Hematopoietic multipotent progenitor cell treated with erythropoietin and hydrocortisone succinate and interleukin-3 and kit ligand, for 6 days (in vitro differentiated cells): ENCODE measurements at regions not wholly inside any gene's neighbourhood (a gene's known extent, or its start where the extent isn't known, plus 50 kb on each side); places are given as distances from the start of the nearest gene placed in this dataset.
"Not testable (repeated sequence)": the region's sequence is repeated elsewhere in the genome, so short reads cannot be mapped to it uniquely, and the experiment has no call there.

Experiments
- DNase-seq: peaks from one replicate; pipeline ENCODE4 v3.0.0-alpha.2; 2015

- no peak for DNase-seq
These were observed 657.5 kb upstream of the NECTIN3 start for GRCh38 chr3:110413807-110414748.

DNA sequence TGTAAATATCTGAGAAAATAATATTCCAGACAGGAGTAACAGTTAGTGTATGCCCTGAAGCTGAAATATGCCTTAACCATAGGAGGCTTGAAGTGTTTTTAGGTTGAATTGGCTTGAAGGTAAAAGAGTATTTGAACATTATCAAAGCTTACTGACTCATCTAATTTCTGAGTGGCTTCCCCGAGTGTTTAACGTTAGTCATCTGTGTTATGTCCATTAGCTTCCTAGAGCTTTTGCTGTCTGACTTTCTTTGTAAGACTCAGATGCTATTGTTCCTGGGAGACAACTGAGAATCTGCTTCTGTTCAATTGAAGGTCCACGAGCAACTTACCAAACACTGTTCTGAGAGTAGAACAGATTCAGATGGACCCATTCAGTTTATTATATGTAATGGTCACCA, 656.8 kb upstream of the NECTIN3 start:
- no peak for DNase-seq

DNA sequence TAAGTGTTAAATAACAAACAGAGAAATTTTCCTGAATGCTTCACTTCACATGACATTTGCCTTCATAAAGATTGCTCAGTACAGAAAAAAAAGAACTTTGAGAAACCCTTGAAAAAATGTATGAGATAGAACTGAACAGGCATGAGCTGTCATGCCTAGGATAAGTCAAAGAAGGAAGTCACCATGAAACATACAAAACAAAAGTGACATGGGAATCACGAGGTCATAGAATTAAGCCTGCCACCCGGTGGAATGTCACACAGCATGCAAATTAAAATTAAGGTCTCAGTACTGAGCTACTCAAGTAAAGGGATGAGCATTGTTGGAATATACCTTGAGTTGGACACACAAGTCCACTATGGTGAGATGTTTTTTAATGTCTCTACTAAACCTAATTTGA, 652.5 kb upstream of the NECTIN3 start:
- DNase-seq = peak; percentile 5

DNA sequence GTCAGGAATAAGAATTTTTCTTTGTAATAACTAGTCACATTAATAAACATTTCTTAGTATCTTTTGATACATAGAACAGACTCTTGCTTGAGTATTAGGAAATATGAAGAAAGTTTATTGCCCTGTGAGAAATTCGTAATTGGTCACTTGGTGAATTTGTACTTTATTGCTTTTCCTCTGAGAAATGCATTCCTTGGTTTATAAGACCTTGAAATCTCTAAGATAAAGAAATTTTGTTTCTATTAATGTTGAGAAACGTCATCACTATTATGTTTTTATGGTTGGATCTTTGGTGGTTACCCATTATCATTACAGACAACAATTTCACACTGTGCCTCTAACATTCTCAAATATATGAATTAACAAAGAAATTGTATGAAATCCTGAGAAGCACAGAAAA, 652.0 kb upstream of the NECTIN3 start:
- no peak for DNase-seq

DNA sequence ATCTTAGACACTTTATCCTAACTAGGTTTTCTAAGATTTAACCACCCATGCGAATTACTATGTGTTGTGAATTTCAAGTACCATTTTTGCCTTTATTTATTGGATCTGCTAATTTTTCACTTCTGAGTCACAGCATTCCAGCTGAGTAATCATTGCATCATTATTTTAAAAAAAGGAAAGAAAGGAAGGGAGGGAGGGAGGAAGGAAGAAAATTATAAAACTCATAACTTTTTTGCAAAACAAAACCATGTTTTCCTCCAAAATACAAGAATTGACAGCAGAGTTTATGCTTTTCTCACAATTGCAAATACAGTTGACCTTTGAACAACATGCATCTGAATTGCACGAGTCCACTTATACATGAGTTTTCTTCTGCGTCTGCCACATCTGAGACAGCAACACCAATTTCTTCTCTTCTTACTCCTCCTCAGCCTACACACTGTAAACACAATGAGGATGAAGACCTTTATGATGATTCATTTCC, 651.4 kb upstream of the NECTIN3 start:
- no peak for DNase-seq

DNA sequence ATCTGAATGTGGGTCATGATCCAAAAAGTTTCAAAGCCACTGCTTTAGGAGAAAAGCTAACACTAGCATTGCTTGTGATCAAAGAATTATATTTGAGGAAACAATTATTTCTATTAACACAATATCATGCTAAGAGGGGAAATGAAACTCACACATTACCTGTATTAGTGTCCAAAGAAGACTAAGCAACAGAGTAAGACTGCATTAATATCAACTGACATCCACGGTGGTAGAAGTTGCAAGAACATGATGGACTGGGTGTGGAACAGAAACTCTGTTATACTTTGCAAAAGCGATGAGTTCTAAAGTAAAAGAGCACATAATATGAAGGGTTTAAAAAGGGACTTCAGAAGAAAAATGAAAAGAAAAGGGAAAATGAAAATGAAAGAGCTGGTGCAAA, 648.3 kb upstream of the NECTIN3 start:
- DNase-seq = no peak

- no peak for DNase-seq
These were observed 641.5 kb upstream of the NECTIN3 start for GRCh38 chr3:110430146-110430545.

DNA sequence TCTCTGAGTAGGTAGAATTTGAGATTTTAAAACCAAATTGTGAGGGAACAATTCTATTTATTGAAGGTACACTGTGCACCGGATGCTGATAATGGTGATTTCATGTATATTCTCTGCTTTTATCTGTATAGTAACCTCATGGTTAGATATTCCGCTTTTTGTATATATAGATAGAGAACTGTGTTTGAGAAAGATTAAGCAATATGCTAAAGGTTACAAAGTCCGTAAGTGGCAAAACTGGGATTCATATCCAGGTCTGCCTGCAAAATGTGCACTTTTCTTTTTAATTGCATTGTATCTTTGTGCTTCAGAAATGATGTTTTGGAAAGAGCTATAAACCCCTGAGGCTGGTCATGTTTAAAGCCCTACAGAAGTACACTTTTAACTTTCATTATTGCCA, 635.4 kb upstream of the NECTIN3 start:
- DNase-seq = no peak

- not testable (repeated sequence) for DNase-seq
These were observed 631.5 kb upstream of the NECTIN3 start for GRCh38 chr3:110440066-110440653.

GRCh38 chr3:110454066-110454465, 617.5 kb upstream of the NECTIN3 start:
- DNase-seq = no peak

DNA sequence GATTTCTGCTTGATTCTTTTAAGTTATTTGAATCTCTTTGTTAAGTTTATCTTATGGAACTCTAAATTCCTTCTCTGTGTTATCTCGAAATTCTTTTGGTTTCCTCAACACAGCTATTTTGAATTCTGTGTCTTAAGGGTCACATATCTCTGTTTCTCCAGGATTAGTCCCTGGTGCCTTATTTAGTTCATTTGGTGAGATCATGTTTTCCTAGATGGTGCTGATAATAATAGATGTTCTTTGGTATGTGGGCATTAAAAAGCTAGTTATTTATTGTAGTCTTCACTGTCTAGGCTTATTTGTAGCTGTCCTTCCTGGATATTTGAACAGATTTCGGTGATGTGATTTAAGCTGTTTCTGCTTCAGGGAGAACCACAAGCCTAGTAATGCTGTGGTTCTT, 615.6 kb upstream of the NECTIN3 start:
- DNase-seq = no peak

- DNase-seq = no peak
These were observed 615.0 kb upstream of the NECTIN3 start for GRCh38 chr3:110456438-110457138.

DNA sequence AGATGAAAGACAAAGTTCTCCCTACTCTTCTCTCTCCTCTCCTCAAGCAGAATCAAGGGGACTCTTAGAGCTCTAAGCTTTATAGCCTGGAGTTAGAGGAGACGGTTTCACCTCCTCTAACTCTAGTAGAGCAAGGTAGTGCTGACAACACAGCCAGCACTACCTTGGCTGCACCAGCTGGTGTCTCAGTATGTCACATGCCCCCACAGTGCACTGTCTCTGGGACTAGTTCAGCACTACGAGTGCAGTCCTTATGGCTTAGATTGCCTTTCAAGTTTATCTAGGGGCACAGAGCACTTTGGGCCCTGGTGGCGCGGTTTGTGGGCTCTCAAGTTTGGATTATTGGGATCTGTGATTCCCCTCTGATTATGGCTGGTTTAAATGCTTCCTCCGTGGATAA, 614.1 kb upstream of the NECTIN3 start:
- DNase-seq = no peak

DNA sequence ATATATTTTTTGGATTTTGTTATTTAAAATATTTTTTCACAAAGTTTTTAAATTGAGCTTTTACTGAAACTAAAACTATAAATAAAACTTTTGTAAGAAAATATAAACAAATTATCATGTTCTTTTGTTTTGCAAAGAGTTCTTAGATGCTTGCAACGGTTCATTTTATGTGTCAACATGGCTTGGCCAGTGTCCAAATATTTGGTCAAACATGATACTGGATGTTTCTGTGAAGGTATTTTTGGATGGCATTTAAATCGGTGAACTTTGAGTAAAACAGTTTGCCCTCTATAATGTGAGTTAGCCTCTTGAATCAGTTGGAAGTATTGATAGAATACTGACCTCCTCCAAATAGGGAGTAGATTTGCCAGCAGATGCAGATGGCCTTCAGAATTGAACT, 612.6 kb upstream of the NECTIN3 start:
- no peak for DNase-seq

- DNase-seq = no peak
These were observed 601.3 kb upstream of the NECTIN3 start for GRCh38 chr3:110470310-110470709.

DNA sequence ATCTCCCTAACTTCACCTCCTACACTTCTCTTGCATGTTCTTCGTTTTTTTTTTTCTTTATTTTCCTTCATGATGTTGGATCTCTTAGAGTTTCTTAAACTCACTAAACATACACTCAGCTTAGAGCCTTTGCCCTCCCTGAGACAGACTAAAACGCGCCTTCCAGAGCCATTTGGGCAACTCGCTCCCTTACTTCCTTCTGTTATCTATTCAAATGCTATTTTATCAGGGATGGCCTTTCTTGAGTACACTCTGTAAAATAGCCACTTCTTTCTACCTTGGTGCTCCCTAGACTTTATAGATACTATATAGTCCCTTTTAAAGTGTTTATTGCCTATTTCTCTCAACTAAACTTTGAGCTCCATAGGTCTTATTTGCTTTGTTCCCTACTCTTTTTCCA, 598.2 kb upstream of the NECTIN3 start:
- DNase-seq = no peak

GRCh38 chr3:110474397-110474796, 597.2 kb upstream of the NECTIN3 start:
- DNase-seq = no peak

GRCh38 chr3:110478377-110479054, 593.1 kb upstream of the NECTIN3 start:
- DNase-seq = no peak

- DNase-seq = no peak
These were observed 591.9 kb upstream of the NECTIN3 start for GRCh38 chr3:110479731-110480130.

GRCh38 chr3:110485389-110485788, 586.2 kb upstream of the NECTIN3 start:
- DNase-seq = no peak

GRCh38 chr3:110487840-110488239, 583.8 kb upstream of the NECTIN3 start:
- DNase-seq = no peak

DNA sequence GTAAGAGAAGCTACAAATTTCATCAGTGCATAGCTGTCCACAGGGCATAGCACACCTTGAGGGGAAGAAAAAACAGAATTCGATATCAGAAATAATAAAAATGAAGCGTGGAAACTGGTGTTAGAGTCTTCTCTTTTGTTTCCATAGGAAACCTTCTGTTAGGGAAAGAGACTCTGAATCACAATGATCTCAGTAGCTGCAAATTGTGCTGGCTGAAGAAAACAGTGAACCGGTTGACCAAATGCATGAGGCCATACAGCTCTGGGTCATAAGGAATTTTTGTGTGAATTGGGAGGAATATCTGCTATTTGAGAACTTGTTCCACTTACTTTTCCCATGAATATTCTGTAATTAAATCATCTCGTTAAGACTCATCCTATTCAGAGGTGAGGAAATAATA, 580.2 kb upstream of the NECTIN3 start:
- no peak for DNase-seq

DNA sequence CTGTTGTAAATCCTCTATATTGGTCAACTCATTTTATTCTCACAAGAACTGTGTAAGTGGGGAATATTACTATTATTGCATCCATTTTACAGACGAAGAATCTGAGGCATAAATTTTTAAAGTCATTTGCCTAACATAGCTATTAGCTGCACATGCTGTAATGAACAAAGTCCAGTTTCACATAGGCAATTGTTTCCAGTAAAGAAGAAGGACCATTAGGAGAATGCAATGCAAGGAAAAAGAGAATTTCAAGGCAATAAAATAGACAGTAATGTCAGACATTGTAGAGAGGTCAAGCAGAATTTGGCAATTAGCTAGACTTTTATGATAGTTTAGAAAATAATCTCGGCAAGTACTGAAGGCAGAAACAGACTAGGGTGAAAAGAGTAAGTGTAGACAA, 578.7 kb upstream of the NECTIN3 start:
- DNase-seq = no peak
